IMR-90 (cell line): ENCODE measurements at regions not wholly inside any gene's neighbourhood (a gene's known extent, or its start where the extent isn't known, plus 50 kb on each side); places are given as distances from the start of the nearest gene placed in this dataset.

Source experiments
- CTCF ChIP-seq: conservative IDR thresholded peaks from 2 replicates; pipeline ENCODE4 v1.5.1; 2012; ENCODE audit warnings: mild to moderate bottlenecking, low read depth, low read length, improper control_type of control experiment
- ELK1 ChIP-seq: fragments of 150-350 bp; IDR thresholded peaks from 2 replicates; pipeline ENCODE4 v1.6.1; 2016; ENCODE audit warnings: low read depth, mild to moderate bottlenecking, low read length, moderate library complexity, borderline replicate concordance
- NFE2L2 ChIP-seq: fragments of 150-350 bp; IDR thresholded peaks from 2 replicates; pipeline ENCODE4 v1.6.1; 2016; ENCODE audit warnings: low read depth, mild to moderate bottlenecking, low read length
- POLR2A ChIP-seq: IDR thresholded peaks from 2 replicates; pipeline ENCODE4 v1.6.1; 2012; ENCODE audit warnings: mild to moderate bottlenecking, low read depth, low read length
- RAD21 ChIP-seq: IDR thresholded peaks from 2 replicates; pipeline ENCODE4 v1.6.1; 2012; ENCODE audit warnings: low read length, improper control_type of control experiment
- RFX5 ChIP-seq: IDR thresholded peaks from 2 replicates; pipeline ENCODE4 v1.8.0; 2012; ENCODE audit warnings: low read depth, mild to moderate bottlenecking, low read length, moderate library complexity
- TF ChIP-seq, protein P1 (sequence below): fragments of 150-350 bp; IDR thresholded peaks from 2 replicates; pipeline ENCODE4 v1.6.1; 2017; ENCODE audit warnings: mild to moderate bottlenecking, antibody characterized with exemption, low read length, low read depth

GRCh38 chr16:80161799-80162739 is 378.7 kb upstream of the DYNLRB2 start:
- TF ChIP-seq CTCF, result no peak
- TF ChIP-seq NFE2L2, result no peak
- TF ChIP-seq RAD21, result no peak
- no peak for TF ChIP-seq POLR2A
- TF ChIP-seq, protein P1, sequence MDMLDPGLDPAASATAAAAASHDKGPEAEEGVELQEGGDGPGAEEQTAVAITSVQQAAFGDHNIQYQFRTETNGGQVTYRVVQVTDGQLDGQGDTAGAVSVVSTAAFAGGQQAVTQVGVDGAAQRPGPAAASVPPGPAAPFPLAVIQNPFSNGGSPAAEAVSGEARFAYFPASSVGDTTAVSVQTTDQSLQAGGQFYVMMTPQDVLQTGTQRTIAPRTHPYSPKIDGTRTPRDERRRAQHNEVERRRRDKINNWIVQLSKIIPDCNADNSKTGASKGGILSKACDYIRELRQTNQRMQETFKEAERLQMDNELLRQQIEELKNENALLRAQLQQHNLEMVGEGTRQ, result no peak
- TF ChIP-seq ELK1, result no peak
- TF ChIP-seq RFX5, result no peak
